ENCODE measurements at regions not wholly inside any gene's neighbourhood (a gene's known extent, or its start where the extent isn't known, plus 50 kb on each side); places are given as distances from the start of the nearest gene placed in this dataset.

DNA sequence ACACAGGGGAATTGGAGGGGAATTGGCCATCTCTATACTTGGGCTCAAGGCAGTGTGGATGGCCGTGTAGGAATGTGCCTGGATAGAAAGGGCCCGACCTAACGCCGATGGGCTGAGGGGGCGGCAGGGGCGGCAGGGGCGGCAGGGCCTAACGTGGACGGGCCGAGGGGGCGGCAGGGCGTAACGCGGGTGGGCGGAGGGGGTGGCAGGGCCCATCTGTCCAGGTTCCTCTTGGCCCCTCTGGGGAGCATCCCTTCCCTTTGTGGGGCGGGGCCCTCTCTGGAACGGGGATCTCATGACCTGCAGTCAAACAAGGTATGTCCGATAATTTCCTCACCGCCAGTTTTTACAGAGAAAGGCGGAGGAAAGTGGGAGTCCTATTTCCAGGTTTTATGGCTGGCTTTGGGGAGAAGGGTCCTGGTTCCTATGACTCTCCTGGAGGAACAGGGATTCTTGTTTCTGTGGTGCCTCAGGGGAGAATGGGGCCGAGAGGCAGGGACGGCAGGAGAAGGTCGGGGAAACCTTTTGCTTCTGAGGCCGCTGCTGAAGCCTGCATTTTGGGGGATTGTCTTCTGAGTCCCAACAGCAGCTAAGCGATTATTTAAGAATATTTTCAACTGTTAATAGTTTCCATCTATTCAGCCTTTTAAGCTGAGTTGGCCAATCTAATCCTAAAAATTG is 100.8 kb upstream of the FRMD1 start:
- Histone ChIP-seq H3K4me3 (no peak overlapping the region), H4K20me1 (replicated peaks; ENCODE audit: control insufficient read depth, insufficient read depth, low read length) (0 out of 2 replicates have a peak, but pooled peaks cover 5% of the 10 kb centered on the region), H3K36me3 (ENCODE audit: control insufficient read depth, insufficient read depth, low read length) (no peaks in the 10 kb centered on the region), H3K9me3 (replicated peaks; ENCODE audit: control insufficient read depth, insufficient read depth, low read depth, low read length) (no peaks in the 10 kb centered on the region), H3K4me2 (ENCODE audit: insufficient read depth, low read length) (no peak overlapping the region), H2AFZ (ENCODE audit: low read depth, low read length) (no peak overlapping the region), H3K27me3 (ENCODE audit: control insufficient read depth in 2 of 2, insufficient read depth in 2 of 2, low read length in 2 of 2) (peaks cover 44 to 64% of the 10 kb centered on the region in 2 experiments), H3K9me1 (ENCODE audit: control insufficient read depth, insufficient read depth, low read length) (no peaks in the 10 kb centered on the region), H3K27ac (ENCODE audit: extremely low read depth, low read depth, low read length) (no peak overlapping the region), H3K4me1 (replicated peaks in 1 of 2; ENCODE audit: control insufficient read depth in 2 of 2, insufficient read depth in 2 of 2, low read length in 2 of 2) (no peaks in the 10 kb centered on the region), H3K79me2 (ENCODE audit: control insufficient read depth, insufficient read depth, low read length) (no peaks in the 10 kb centered on the region), H3K9ac (ENCODE audit: insufficient read depth in 1 of 2, low read depth in 2 of 2, low read length in 2 of 2) (no peak overlapping the region)
- POLR2A ChIA-PET = interaction anchor here (0.8 to 1.0 kb wide), 2 partner anchors 9 to 27 kb away, joined by 3 to 4 read pairs; no protein-coding TSS in a partner anchor
- WGBS (ENCODE audit: insufficient coverage, low coverage, missing lambda C conversion rate) = 2% methylated on average over 12 of the region's 25 CpGs
- intact Hi-C loops (cut with micrococcal nuclease) = no loop called here
- CTCF ChIA-PET (ENCODE audit: low intra/inter-chr PET ratio) = no interaction called here
- TF ChIP-seq MLLT1 (IDR thresholded peaks at IDR 0.05) (no peak), EZH2 (IDR thresholded peaks at IDR 0.05; ENCODE audit: borderline replicate concordance, low read depth, low read length) (peak; percentile 59; the same call in 1 of the 2 replicates)
- FAIRE-seq (no peak), ATAC-seq (no peak), DNase-seq (ENCODE audit: extremely low read depth in 1 of 4, low spot score in 3 of 4) (no peak)
- no TSS peak for BruUV-seq (replicated peaks)
- in situ Hi-C loops (cut with MboI) = no loop called here

DNA sequence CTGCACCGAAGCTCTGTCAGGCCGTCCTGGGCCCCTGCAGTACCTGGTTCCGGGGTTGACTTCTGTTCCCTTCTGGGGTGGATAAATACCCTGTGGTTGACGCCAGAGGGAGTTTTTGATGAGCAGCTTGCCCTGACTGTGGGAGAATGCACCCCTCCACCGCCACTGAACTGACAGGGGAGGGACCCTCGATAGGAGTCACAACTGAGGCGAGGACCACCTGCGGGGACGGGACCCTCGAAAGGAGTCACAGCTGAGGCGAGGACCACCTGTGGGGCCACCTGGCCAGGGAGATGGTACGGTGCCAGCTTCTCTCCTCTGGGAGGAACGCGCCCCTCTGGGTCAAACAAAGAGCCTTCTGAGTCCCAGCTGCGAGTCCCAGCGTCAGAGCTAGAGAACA is 100.1 kb upstream of the FRMD1 start:
- ATAC-seq = peak; percentile 74
- intact Hi-C loops (cut with micrococcal nuclease) = no loop called here
- no peaks in the 10 kb centered on the region for H3K79me2 ChIP-seq (ENCODE audit: control insufficient read depth, insufficient read depth, low read length)
- TF ChIP-seq TFAP4 (CRISPR knock-in tag; IDR thresholded peaks at IDR 0.05; ENCODE audit: borderline replicate concordance) (no peak), ZNF146 (CRISPR knock-in tag; IDR thresholded peaks at IDR 0.05; ENCODE audit: unreplicated experiment) (no peak), HLTF (IDR thresholded peaks at IDR 0.05) (no peak), THAP7 (CRISPR knock-in tag; IDR thresholded peaks at IDR 0.05) (no peak), CTCF (IDR thresholded peaks at IDR 0.05 in 2 of 3, conservative IDR thresholded peaks at IDR 0.05 in 1 of 3; ENCODE audit: insufficient read depth in 2 of 3, low read depth in 1 of 3, low read length in 3 of 3) (peak; percentile 23 to 29 (median 26); a peak in 5 of 6 replicates)
- TF ChIP-seq, protein P1, sequence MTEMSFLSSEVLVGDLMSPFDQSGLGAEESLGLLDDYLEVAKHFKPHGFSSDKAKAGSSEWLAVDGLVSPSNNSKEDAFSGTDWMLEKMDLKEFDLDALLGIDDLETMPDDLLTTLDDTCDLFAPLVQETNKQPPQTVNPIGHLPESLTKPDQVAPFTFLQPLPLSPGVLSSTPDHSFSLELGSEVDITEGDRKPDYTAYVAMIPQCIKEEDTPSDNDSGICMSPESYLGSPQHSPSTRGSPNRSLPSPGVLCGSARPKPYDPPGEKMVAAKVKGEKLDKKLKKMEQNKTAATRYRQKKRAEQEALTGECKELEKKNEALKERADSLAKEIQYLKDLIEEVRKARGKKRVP (CRISPR knock-in tag; IDR thresholded peaks at IDR 0.05) = no peak

More for the DNA sequence above, 100.1 kb upstream of the FRMD1 start:
- no peak overlapping the region for H3K27ac ChIP-seq (ENCODE audit: extremely low read depth, low read depth, low read length)
- no peak overlapping the region for H2AFZ ChIP-seq (ENCODE audit: low read depth, low read length)
- ChIA-PET POLR2A (interaction anchor here (0.8 to 1.1 kb wide), 4 partner anchors 9 to 687 kb away, joined by 3 to 4 read pairs (median 4); no protein-coding TSS in a partner anchor), CTCF (ENCODE audit: low intra/inter-chr PET ratio) (no interaction called here)
- H3K4me1 ChIP-seq (replicated peaks in 1 of 2; ENCODE audit: control insufficient read depth in 2 of 2, insufficient read depth in 2 of 2, low read length in 2 of 2) = no peaks in the 10 kb centered on the region
- 3% methylated on average over 16 of the region's 16 CpGs for WGBS (ENCODE audit: insufficient coverage, low coverage, missing lambda C conversion rate)
- in situ Hi-C loops (cut with MboI) = no loop called here
- no peaks in the 10 kb centered on the region for H3K9me1 ChIP-seq (ENCODE audit: control insufficient read depth, insufficient read depth, low read length)
- no peaks in the 10 kb centered on the region for H3K9me3 ChIP-seq (replicated peaks; ENCODE audit: control insufficient read depth, insufficient read depth, low read depth, low read length)
- H3K27me3 ChIP-seq (ENCODE audit: control insufficient read depth in 2 of 2, insufficient read depth in 2 of 2, low read length in 2 of 2) = peaks cover 44 to 64% of the 10 kb centered on the region in 2 experiments
- H3K36me3 ChIP-seq (ENCODE audit: control insufficient read depth, insufficient read depth, low read length) = no peaks in the 10 kb centered on the region
- H3K4me2 ChIP-seq (ENCODE audit: insufficient read depth, low read length) = no peak overlapping the region
- 0 out of 2 replicates have a peak, but pooled peaks cover 5% of the 10 kb centered on the region for H4K20me1 ChIP-seq (replicated peaks; ENCODE audit: control insufficient read depth, insufficient read depth, low read length)
- no peak overlapping the region for H3K4me3 ChIP-seq
- BruUV-seq (replicated peaks) = no TSS peak
- FAIRE-seq (no peak), DNase-seq (ENCODE audit: extremely low read depth in 1 of 4, low spot score in 3 of 4) (peak in 1 of 4 experiments; percentile 9)
- H3K9ac ChIP-seq (ENCODE audit: insufficient read depth in 1 of 2, low read depth in 2 of 2, low read length in 2 of 2) = no peak overlapping the region
